Breast epithelium (tissue), 4 donors: ENCODE measurements at regions not wholly inside any gene's neighbourhood (a gene's known extent, or its start where the extent isn't known, plus 50 kb on each side); places are given as distances from the start of the nearest gene placed in this dataset.
A peak's percentile ranks its signal among the peaks of the same experiment; 100 is the strongest.

Experiments used
- DNase-seq, 2 donors: peaks; one replicate each; pipeline ENCODE4 v3.0.0-alpha.2; 2019; ENCODE audit warnings: low spot score in 2 of 2
- H3K27ac ChIP-seq, 2 donors: fragments of 200-600 bp; sonication (generic) in 1 of 2; one replicate each; pipeline ENCODE4 v1.5.1; 2016 to 2019; ENCODE audit warnings: mild to moderate bottlenecking in 1 of 2
- H3K27me3 ChIP-seq, 2 donors: fragments of 200-600 bp; sonication (generic) in 1 of 2; one replicate each; pipeline versions ENCODE4 v1.5.1 to v1.6.0; 2017 to 2019; ENCODE audit warnings: control low read depth in 1 of 2, mild to moderate bottlenecking in 1 of 2
- H3K36me3 ChIP-seq: fragments of 200-600 bp; one replicate; pipeline ENCODE4 v1.5.1; 2019
- H3K4me1 ChIP-seq, 2 donors: fragments of 200-600 bp; sonication (generic); one replicate each; pipeline ENCODE4 v1.5.1; 2016 to 2019; ENCODE audit warnings: control low read depth in 1 of 2
- H3K4me3 ChIP-seq, 3 donors: fragments of 200-600 bp; sonication (generic); 1 replicate in 2 of 3; 2 replicates in 1 of 3; pipeline ENCODE4 v1.5.1; 2016 to 2019; ENCODE audit warnings: mild to moderate bottlenecking in 3 of 3, moderate library complexity in 2 of 3
- H3K9me3 ChIP-seq, 2 donors: fragments of 200-600 bp; sonication (generic) in 1 of 2; one replicate each; pipeline ENCODE4 v1.5.1; 2016 to 2019; ENCODE audit warnings: control low read depth in 1 of 2
- CTCF ChIP-seq, 3 donors: fragments of 450-650 bp; IDR thresholded peaks; one replicate each; pipeline ENCODE4 v1.5.1; 2016 to 2017; ENCODE audit warnings: antibody characterized with exemption in 3 of 3, mild to moderate bottlenecking in 3 of 3, moderate library complexity in 3 of 3
- POLR2A ChIP-seq: fragments of 450-650 bp; IDR thresholded peaks from one replicate; pipeline ENCODE4 v1.6.1; 2016; ENCODE audit warnings: antibody characterized with exemption, mild to moderate bottlenecking, moderate library complexity
- POLR2AphosphoS5 ChIP-seq, 3 donors: sonication (generic); formaldehyde crosslinking; IDR thresholded peaks; one replicate each; pipeline ENCODE4 v1.6.1; 2017; ENCODE audit warnings: antibody characterized with exemption in 3 of 3
- intact Hi-C: fragments of 100-400 bp; cut with DNase I; formaldehyde crosslinking; loops from one replicate; pipeline ENCODE4 v1.15.1; 2023; ENCODE audit warnings: low total_unique reads

GRCh38 chr5:1999794-2000193, 117.1 kb upstream of the IRX4 start:
- Histone ChIP-seq H3K9me3 (no peaks in the 10 kb centered on the region), H3K4me3 (no peak overlapping the region), H3K27ac (no peak overlapping the region), H3K4me1 (no peaks in the 10 kb centered on the region), H3K36me3 (no peaks in the 10 kb centered on the region), H3K27me3 (no peaks in the 10 kb centered on the region)
- no peak for DNase-seq
- intact Hi-C loops = no loop called here
- no peak for TF ChIP-seq POLR2A
- TF ChIP-seq POLR2AphosphoS5 (IDR thresholded peaks at IDR 0.05) = no peak
- TF ChIP-seq CTCF (IDR thresholded peaks at IDR 0.05) = no peak

- no peaks in the 10 kb centered on the region for H3K9me3 ChIP-seq
- intact Hi-C loops = no loop called here
- no peaks in the 10 kb centered on the region for H3K4me1 ChIP-seq
- peak in 1 of 2 donors; percentile 69 for DNase-seq
- no peak for TF ChIP-seq POLR2AphosphoS5 (IDR thresholded peaks at IDR 0.05)
- TF ChIP-seq POLR2A = no peak
- no peak for TF ChIP-seq CTCF (IDR thresholded peaks at IDR 0.05)
- H3K27me3 ChIP-seq = no peaks in the 10 kb centered on the region
- peak overlapping the region; percentile 63 to 83 for H3K27ac ChIP-seq
- H3K4me3 ChIP-seq = no peak overlapping the region
- no peaks in the 10 kb centered on the region for H3K36me3 ChIP-seq
These were observed 116.1 kb upstream of the IRX4 start for GRCh38 chr5:1998716-1999317.

GRCh38 chr5:1998348-1998669, 115.6 kb upstream of the IRX4 start:
- no peaks in the 10 kb centered on the region for H3K4me1 ChIP-seq
- no peaks in the 10 kb centered on the region for H3K9me3 ChIP-seq
- H3K27ac ChIP-seq = peak overlapping the region; percentile 63 to 83
- TF ChIP-seq CTCF (IDR thresholded peaks at IDR 0.05) (no peak), POLR2AphosphoS5 (IDR thresholded peaks at IDR 0.05) (no peak), POLR2A (no peak)
- H3K4me3 ChIP-seq = no peak overlapping the region
- no peak for DNase-seq
- H3K36me3 ChIP-seq = no peaks in the 10 kb centered on the region
- intact Hi-C loops = no loop called here
- no peaks in the 10 kb centered on the region for H3K27me3 ChIP-seq

- intact Hi-C loops = no loop called here
These were observed 115.1 kb upstream of the IRX4 start for GRCh38 chr5:1997640-1998347.

More at GRCh38 chr5:1997640-1998347, 115.1 kb upstream of the IRX4 start:
- Histone ChIP-seq H3K4me3 (no peak overlapping the region), H3K4me1 (no peaks in the 10 kb centered on the region), H3K36me3 (no peaks in the 10 kb centered on the region), H3K27ac (peak overlapping the region; percentile 63 to 83), H3K9me3 (peaks cover 0 to 3% of the 10 kb centered on the region in 2 donors), H3K27me3 (no peaks in the 10 kb centered on the region)
- DNase-seq = no peak
- TF ChIP-seq POLR2A (no peak), CTCF (IDR thresholded peaks at IDR 0.05) (no peak), POLR2AphosphoS5 (IDR thresholded peaks at IDR 0.05) (no peak)
